ENCODE measurements at regions not wholly inside any gene's neighbourhood (a gene's known extent, or its start where the extent isn't known, plus 50 kb on each side); places are given as distances from the start of the nearest gene placed in this dataset.

- Histone ChIP-seq H4K20me1 (replicated peaks in 1 of 2; ENCODE audit: control insufficient read depth in 1 of 2, insufficient read depth in 2 of 2, low read length in 2 of 2) (no peaks in the 10 kb centered on the region), H2BK12ac (ENCODE audit: low read depth, low read length) (no peak overlapping the region), H4K8ac (ENCODE audit: extremely low read depth, insufficient read depth, low read length) (no peak overlapping the region), H2BK120ac (replicated peaks; ENCODE audit: low read depth, low read length) (no peak overlapping the region), H3K4me2 (ENCODE audit: insufficient read depth in 1 of 2, low read depth in 2 of 2, low read length in 2 of 2) (no peak overlapping the region), H4K91ac (replicated peaks; ENCODE audit: insufficient read length, low read length) (no peak overlapping the region), H3K27ac (ENCODE audit: low read depth, low read length) (no peak overlapping the region), H3K79me1 (ENCODE audit: low read depth, low read length) (no peaks in the 10 kb centered on the region), H2BK5ac (ENCODE audit: low read depth, low read length) (no peak overlapping the region), H4K5ac (ENCODE audit: insufficient read length, low read depth, low read length) (no peak overlapping the region), H3K27me3 (replicated peaks in 1 of 4; ENCODE audit: control insufficient read depth in 3 of 4, extremely low read depth in 1 of 4, insufficient read depth in 3 of 4, low read length in 3 of 4) (no peaks in the 10 kb centered on the region), H2AFZ (ENCODE audit: low read length) (no peak overlapping the region), H3K36me3 (ENCODE audit: control insufficient read depth in 2 of 4, insufficient read depth in 4 of 4, low read length in 3 of 4) (no peaks in the 10 kb centered on the region), H3K4me3 (ENCODE audit: extremely low read depth in 1 of 4, insufficient read depth in 2 of 4, low read depth in 3 of 4, low read length in 4 of 4) (no peak overlapping the region), H3K9me3 (ENCODE audit: insufficient read depth in 2 of 2, low read depth in 1 of 2, low read length in 1 of 2) (no peaks in the 10 kb centered on the region), H3K14ac (ENCODE audit: insufficient read length) (no peak overlapping the region), H3K23ac (ENCODE audit: insufficient read length) (no peak overlapping the region), H2BK15ac (ENCODE audit: low read length) (no peak overlapping the region), H3K56ac (replicated peaks; ENCODE audit: insufficient read length, low read depth, low read length) (no peak overlapping the region), H3K79me2 (ENCODE audit: control insufficient read depth in 1 of 2, insufficient read depth in 2 of 2, low read length in 2 of 2) (no peaks in the 10 kb centered on the region), H2AK5ac (ENCODE audit: low read depth, low read length) (no peak overlapping the region), H3K4ac (replicated peaks; ENCODE audit: insufficient read length, low read depth, low read length) (no peak overlapping the region), H3K23me2 (ENCODE audit: low read depth, low read length) (peaks cover 4% of the 10 kb centered on the region; the same call in 1 of the 2 replicates), H2BK20ac (ENCODE audit: low read length) (no peak overlapping the region), H3K4me1 (replicated peaks in 1 of 4; ENCODE audit: control insufficient read depth in 3 of 4, insufficient read depth in 4 of 4, low read length in 3 of 4) (no peaks in the 10 kb centered on the region; a peak in 1 of 7 replicates), H3K9ac (replicated peaks in 1 of 4; ENCODE audit: extremely low read depth in 1 of 4, low read depth in 3 of 4, low read length in 3 of 4) (no peak overlapping the region), H3K18ac (ENCODE audit: extremely low read depth, low read length) (no peak overlapping the region)
- ChIA-PET CTCF (ENCODE audit: partially characterized antibody) (interaction anchor here (1.3 to 1.7 kb wide), 4 partner anchors 9 to 93 kb away, joined by 3 to 7 read pairs (median 4); no protein-coding TSS in a partner anchor), POLR2A (ENCODE audit: partially characterized antibody) (no interaction called here)
- 83% methylated on average over 4 of the region's 4 CpGs; no CpG with 5 or more reads in 1 of the 2 experiments for WGBS, 2 experiments (ENCODE audit: extremely low coverage in 1 of 2, insufficient coverage in 1 of 2, insufficient read length in 1 of 2, insufficient replicate concordance in 2 of 2, low coverage in 1 of 2, low lambda C conversion rate in 2 of 2, missing lambda C conversion rate in 1 of 2)
- DNase-seq (ENCODE audit: low read depth in 1 of 2, low spot score in 2 of 2) = no peak
- FAIRE-seq = no peak
- TF ChIP-seq RAD21 (IDR thresholded peaks at IDR 0.05 in 1 of 2, conservative IDR thresholded peaks at IDR 0.05 in 1 of 2; ENCODE audit: low read depth in 2 of 2, low read length in 2 of 2) (no peak), CHD1 (IDR thresholded peaks at IDR 0.05; ENCODE audit: low read depth, low read length) (no peak), HDAC2 (IDR thresholded peaks at IDR 0.05; ENCODE audit: borderline replicate concordance in 1 of 2, low read depth in 2 of 2, low read length in 2 of 2) (no peak), BCL11A (IDR thresholded peaks at IDR 0.05; ENCODE audit: low read depth in 2 of 2, low read length in 2 of 2) (no peak), TCF12 (IDR thresholded peaks at IDR 0.05; ENCODE audit: low read depth, low read length) (no peak), POLR2A (IDR thresholded peaks at IDR 0.05; ENCODE audit: control extremely low read depth in 1 of 2, low read depth in 2 of 2, low read length in 2 of 2) (no peak), SP4 (IDR thresholded peaks at IDR 0.05; ENCODE audit: low read length) (no peak), RNF2 (IDR thresholded peaks at IDR 0.05; ENCODE audit: borderline replicate concordance, low read depth, low read length, missing control alignments, poor library complexity, severe bottlenecking) (no peak), HDAC6 (IDR thresholded peaks at IDR 0.05; ENCODE audit: low read depth, low read length) (no peak), SIN3A (conservative IDR thresholded peaks at IDR 0.05 in 1 of 2, IDR thresholded peaks at IDR 0.05 in 1 of 2; ENCODE audit: low read depth in 1 of 2, low read length in 2 of 2) (no peak), ZNF274 (IDR thresholded peaks at IDR 0.05; ENCODE audit: borderline replicate concordance, extremely low read depth, low read length) (no peak), ASH2L (IDR thresholded peaks at IDR 0.05; ENCODE audit: low read length) (no peak), PHF8 (conservative IDR thresholded peaks at IDR 0.05; ENCODE audit: low read depth, low read length) (no peak)
- TF ChIP-seq, protein P1, sequence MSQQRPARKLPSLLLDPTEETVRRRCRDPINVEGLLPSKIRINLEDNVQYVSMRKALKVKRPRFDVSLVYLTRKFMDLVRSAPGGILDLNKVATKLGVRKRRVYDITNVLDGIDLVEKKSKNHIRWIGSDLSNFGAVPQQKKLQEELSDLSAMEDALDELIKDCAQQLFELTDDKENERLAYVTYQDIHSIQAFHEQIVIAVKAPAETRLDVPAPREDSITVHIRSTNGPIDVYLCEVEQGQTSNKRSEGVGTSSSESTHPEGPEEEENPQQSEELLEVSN (IDR thresholded peaks at IDR 0.05) = no peak
These were observed 149.1 kb upstream of the MYCN start for GRCh38 chr2:15791294-15791693.
